Thoracic aorta (tissue), 2 donors: ENCODE measurements at regions not wholly inside any gene's neighbourhood (a gene's known extent, or its start where the extent isn't known, plus 50 kb on each side); places are given as distances from the start of the nearest gene placed in this dataset.
"Not testable (repeated sequence)": the region's sequence is repeated elsewhere in the genome, so short reads cannot be mapped to it uniquely, and the experiment has no call there.

Source experiments
- ATAC-seq: fragments of 150-250 bp; one replicate; pipeline ENCODE4 v1.8.0; 2017; ENCODE audit warnings: low read depth; ENCODE audit not compliant: insufficient number of reproducible peaks, low FRiP score
- DNase-seq: peaks from one replicate; pipeline ENCODE4 v3.0.0-alpha.2; 2020; ENCODE audit warnings: low spot score
- H3K27ac ChIP-seq, 2 donors: fragments of 200-600 bp; sonication (generic); 1 replicate in 1 of 2; 2 replicates in 1 of 2; pipeline ENCODE4 v1.5.1; 2016; ENCODE audit warnings: mild to moderate bottlenecking in 2 of 2, moderate library complexity in 2 of 2
- H3K27me3 ChIP-seq: fragments of 200-600 bp; sonication (generic); replicated peaks from 2 replicates; pipeline ENCODE4 v1.6.0; 2016; ENCODE audit warnings: mild to moderate bottlenecking; ENCODE audit not compliant: insufficient read depth
- H3K36me3 ChIP-seq: fragments of 200-600 bp; sonication (generic); one replicate; pipeline ENCODE4 v1.5.1; 2016
- H3K4me1 ChIP-seq, 2 donors: fragments of 200-600 bp; sonication (generic); 1 replicate in 1 of 2; 2 replicates in 1 of 2; pipeline versions ENCODE4 v1.5.1 to v1.6.0; 2016; ENCODE audit warnings: low read depth in 2 of 2, mild to moderate bottlenecking in 1 of 2; ENCODE audit not compliant: control insufficient read depth in 1 of 2
- H3K4me3 ChIP-seq: fragments of 200-600 bp; sonication (generic); 2 replicates; pipeline ENCODE4 v1.5.1; 2016; ENCODE audit warnings: mild to moderate bottlenecking
- H3K9me3 ChIP-seq: fragments of 200-600 bp; sonication (generic); 2 replicates; pipeline ENCODE4 v1.5.1; 2016
- TF ChIP-seq, protein P1 (sequence below): fragments of 200-600 bp; sonication (generic); IDR thresholded peaks from one replicate; pipeline ENCODE4 v1.5.1; 2019; ENCODE audit warnings: antibody characterized with exemption

GRCh38 chr6:88502391-88502790 is 336.2 kb upstream of the CNR1 start:
- H3K27ac ChIP-seq, result no peak overlapping the region
- no peaks in the 10 kb centered on the region for H3K27me3 ChIP-seq
- H3K4me3 ChIP-seq, result no peak overlapping the region
- H3K36me3 ChIP-seq, result no peaks in the 10 kb centered on the region
- H3K9me3 ChIP-seq, result peaks cover 2% of the 10 kb centered on the region
- TF ChIP-seq, protein P1, sequence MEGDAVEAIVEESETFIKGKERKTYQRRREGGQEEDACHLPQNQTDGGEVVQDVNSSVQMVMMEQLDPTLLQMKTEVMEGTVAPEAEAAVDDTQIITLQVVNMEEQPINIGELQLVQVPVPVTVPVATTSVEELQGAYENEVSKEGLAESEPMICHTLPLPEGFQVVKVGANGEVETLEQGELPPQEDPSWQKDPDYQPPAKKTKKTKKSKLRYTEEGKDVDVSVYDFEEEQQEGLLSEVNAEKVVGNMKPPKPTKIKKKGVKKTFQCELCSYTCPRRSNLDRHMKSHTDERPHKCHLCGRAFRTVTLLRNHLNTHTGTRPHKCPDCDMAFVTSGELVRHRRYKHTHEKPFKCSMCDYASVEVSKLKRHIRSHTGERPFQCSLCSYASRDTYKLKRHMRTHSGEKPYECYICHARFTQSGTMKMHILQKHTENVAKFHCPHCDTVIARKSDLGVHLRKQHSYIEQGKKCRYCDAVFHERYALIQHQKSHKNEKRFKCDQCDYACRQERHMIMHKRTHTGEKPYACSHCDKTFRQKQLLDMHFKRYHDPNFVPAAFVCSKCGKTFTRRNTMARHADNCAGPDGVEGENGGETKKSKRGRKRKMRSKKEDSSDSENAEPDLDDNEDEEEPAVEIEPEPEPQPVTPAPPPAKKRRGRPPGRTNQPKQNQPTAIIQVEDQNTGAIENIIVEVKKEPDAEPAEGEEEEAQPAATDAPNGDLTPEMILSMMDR, result no peak
- ATAC-seq (no peak), DNase-seq (no peak)
- H3K4me1 ChIP-seq, result no peaks in the 10 kb centered on the region

DNA sequence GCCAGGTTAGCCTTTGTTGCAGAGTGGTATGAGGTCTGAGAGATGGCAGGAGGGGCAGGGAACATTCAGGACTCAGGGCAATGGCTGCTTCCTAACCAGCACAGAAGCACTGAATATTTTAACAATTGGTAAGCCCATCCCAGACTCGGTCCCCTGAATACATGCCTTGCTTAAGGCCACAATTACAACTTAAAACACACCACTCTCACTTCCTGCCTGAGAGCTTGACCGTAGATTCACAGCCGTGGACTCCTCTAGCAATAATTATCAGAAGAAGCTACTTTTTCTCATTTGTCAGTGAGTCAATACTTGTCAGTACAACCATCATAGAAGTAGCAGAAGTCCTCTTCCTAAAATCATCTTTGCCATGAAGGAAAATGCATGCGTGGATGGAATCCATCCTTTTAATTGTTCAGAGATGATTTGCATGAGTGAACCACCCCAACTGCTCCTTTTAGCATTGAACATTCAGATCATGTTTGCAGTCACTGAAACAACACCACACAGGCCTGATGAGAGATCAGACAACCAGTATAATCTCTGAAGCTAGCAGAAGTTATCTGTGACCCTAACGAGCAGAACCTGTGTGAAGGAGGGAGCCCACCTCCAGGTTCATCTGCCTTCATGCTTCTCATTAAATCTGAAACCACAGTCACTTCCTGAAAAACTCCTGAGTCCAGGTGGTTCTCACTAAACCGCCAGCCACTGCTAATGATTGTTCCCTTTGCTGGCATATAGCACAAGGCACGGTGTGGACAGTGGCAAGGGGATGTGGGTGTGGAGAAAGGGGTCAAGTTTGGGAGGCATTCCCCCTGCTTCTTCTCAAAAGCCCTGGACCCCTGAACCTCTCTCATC is 333.9 kb upstream of the CNR1 start:
- Histone ChIP-seq H3K4me1 (no peaks in the 10 kb centered on the region), H3K27ac (no peak overlapping the region), H3K9me3 (no peaks in the 10 kb centered on the region), H3K36me3 (no peaks in the 10 kb centered on the region), H3K4me3 (no peak overlapping the region), H3K27me3 (no peaks in the 10 kb centered on the region)
- no peak for ATAC-seq
- TF ChIP-seq, protein P1, result no peak
- no peak for DNase-seq

GRCh38 chr6:88499436-88499835 is 333.3 kb upstream of the CNR1 start:
- ATAC-seq (no peak), DNase-seq (no peak)

DNA sequence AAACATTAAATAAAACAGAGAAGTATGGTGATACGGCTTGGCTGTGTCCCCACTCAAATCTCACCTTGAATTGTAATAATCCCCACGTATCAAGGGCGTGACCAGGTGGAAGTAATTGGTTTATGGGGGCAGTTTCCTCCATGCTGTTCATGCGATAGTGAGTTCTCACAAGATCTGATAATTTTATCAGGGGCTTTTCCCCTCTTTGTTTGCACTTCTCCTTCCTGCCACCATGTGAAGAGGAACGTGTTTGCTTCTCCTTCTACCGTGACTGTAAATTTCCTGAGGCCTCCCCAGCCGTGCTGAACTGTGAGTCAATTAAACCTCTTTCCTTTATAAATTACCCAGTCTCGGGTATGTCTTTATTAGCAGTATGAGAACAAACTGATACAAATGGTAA is 331.3 kb upstream of the CNR1 start:
- not testable (repeated sequence) for H3K27me3 ChIP-seq, DNase-seq, H3K27ac ChIP-seq, H3K36me3 ChIP-seq, H3K4me1 ChIP-seq, H3K9me3 ChIP-seq, H3K4me3 ChIP-seq, ATAC-seq

More at GRCh38 chr6:88499436-88499835, 333.3 kb upstream of the CNR1 start:
- H3K27ac ChIP-seq, result no peak overlapping the region
- TF ChIP-seq, protein P1, result no peak
- H3K9me3 ChIP-seq, result no peaks in the 10 kb centered on the region
- no peaks in the 10 kb centered on the region for H3K36me3 ChIP-seq
- H3K4me1 ChIP-seq, result no peaks in the 10 kb centered on the region
- no peak overlapping the region for H3K4me3 ChIP-seq
- no peaks in the 10 kb centered on the region for H3K27me3 ChIP-seq

DNA sequence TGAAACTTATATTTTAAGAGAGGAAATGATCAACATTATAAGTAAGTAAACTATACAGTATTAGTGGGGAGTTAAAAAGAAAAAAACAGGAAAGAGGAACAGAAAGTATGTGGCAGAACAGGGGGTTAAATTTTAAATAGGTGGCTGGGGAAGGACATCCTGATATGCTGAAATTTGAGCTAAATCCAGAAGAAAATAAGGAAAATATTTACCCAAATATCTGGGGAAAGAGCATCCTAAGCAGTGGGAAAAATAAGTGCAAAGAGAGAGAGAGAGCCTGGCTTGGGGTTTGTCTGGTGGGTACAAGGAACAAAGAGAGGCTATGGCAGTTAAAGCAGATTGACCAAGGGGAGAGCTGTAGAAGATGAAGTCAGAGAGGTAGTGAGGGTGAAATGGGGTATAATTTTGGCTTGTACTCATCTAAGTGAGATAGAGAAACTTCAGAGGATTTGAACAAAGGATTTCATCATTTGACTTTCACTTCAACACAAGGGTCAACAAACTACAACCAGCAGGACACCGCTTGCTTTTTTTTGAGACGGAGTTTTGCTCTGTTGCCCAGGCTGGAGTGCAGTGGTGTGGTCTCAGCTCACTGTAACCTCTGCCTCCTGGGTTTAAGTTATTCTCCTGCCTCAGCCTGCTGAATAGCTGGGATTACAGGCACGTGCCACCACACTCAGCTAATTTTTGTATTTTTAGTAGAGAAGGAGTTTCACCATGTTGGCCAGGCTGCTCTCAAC is 328.4 kb upstream of the CNR1 start:
- H3K27me3 ChIP-seq, result no peaks in the 10 kb centered on the region

More for the DNA sequence above, 328.4 kb upstream of the CNR1 start:
- ATAC-seq (no peak), DNase-seq (no peak)
- Histone ChIP-seq H3K36me3 (no peaks in the 10 kb centered on the region), H3K4me3 (no peak overlapping the region), H3K4me1 (peaks cover 5 to 15% of the 10 kb centered on the region in 2 donors), H3K9me3 (no peaks in the 10 kb centered on the region), H3K27ac (no peak overlapping the region)
- TF ChIP-seq, protein P1, result no peak
